ENCODE measurements at regions not wholly inside any gene's neighbourhood (a gene's known extent, or its start where the extent isn't known, plus 50 kb on each side); places are given as distances from the start of the nearest gene placed in this dataset.

DNA sequence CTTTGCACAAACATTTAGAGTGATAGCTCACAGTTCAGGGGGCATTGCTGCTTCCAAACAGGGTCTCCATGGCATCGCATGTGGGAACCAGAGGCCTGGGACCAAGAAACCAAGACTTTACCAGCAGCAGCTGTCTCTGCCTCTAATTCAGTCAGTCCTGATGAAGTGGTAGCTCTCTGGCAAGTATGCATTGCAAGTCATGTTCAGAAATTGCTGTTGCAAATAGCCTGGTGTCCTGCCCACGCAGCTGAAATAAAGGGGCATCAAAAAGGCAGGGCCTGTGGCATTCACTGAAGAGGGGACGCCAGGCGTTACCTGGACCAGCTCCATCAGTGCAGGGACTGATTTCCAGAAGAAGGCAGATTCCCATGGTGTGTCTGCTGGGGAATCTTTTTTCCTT is 121.3 kb downstream of the CD47 start:
- Histone ChIP-seq H3K9me3 (no peaks in the 10 kb centered on the region), H3K36me3 (no peaks in the 10 kb centered on the region), H3K27me3 (no peaks in the 10 kb centered on the region), H3K27ac (no peak overlapping the region), H3K4me3 (no peak overlapping the region), H3K4me1 (ENCODE audit: insufficient read depth) (no peaks in the 10 kb centered on the region)
- TF ChIP-seq POLR2A (IDR thresholded peaks at IDR 0.05) (no peak), EP300 (IDR thresholded peaks at IDR 0.05) (no peak)
- TF ChIP-seq, protein P1, sequence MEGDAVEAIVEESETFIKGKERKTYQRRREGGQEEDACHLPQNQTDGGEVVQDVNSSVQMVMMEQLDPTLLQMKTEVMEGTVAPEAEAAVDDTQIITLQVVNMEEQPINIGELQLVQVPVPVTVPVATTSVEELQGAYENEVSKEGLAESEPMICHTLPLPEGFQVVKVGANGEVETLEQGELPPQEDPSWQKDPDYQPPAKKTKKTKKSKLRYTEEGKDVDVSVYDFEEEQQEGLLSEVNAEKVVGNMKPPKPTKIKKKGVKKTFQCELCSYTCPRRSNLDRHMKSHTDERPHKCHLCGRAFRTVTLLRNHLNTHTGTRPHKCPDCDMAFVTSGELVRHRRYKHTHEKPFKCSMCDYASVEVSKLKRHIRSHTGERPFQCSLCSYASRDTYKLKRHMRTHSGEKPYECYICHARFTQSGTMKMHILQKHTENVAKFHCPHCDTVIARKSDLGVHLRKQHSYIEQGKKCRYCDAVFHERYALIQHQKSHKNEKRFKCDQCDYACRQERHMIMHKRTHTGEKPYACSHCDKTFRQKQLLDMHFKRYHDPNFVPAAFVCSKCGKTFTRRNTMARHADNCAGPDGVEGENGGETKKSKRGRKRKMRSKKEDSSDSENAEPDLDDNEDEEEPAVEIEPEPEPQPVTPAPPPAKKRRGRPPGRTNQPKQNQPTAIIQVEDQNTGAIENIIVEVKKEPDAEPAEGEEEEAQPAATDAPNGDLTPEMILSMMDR (IDR thresholded peaks at IDR 0.05) = no peak
- DNase-seq = no peak
- 94 to 98% (median 97%) methylated on average over 4 of the region's 4 CpGs for WGBS, 3 donors
- intact Hi-C loops (cut with DNase I) = no loop called here

DNA sequence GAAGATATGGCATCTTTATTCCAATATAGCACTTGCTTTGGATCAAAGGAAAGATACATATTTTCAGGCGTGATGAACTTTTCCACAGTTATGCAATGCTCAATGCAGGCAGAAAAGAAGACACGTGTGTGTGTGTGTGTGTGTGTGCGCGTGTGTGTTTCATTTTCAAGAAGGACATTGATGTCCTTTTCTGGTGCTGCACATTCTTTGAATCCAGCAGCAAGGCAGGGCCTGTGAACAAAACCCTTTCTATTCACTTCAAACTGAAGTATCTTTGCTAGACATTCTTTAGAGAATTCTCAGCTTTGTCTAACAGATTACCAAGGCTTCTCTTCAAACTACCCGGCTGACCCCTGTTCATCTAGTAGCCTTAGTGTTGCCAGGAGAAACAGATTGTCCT is 124.6 kb downstream of the CD47 start:
- WGBS, 3 donors = 67 to 81% (median 71%) methylated on average over 5 of the region's 5 CpGs
- no peak for DNase-seq
- intact Hi-C loops (cut with DNase I) = no loop called here
- no peak overlapping the region for H3K27ac ChIP-seq
- H3K36me3 ChIP-seq = no peaks in the 10 kb centered on the region
- TF ChIP-seq, protein P1 (IDR thresholded peaks at IDR 0.05) = no peak
- TF ChIP-seq EP300 (IDR thresholded peaks at IDR 0.05) (no peak), POLR2A (IDR thresholded peaks at IDR 0.05) (no peak)
- no peaks in the 10 kb centered on the region for H3K27me3 ChIP-seq
- H3K4me3 ChIP-seq = no peak overlapping the region
- H3K4me1 ChIP-seq (ENCODE audit: insufficient read depth) = no peaks in the 10 kb centered on the region
- no peaks in the 10 kb centered on the region for H3K9me3 ChIP-seq

DNA sequence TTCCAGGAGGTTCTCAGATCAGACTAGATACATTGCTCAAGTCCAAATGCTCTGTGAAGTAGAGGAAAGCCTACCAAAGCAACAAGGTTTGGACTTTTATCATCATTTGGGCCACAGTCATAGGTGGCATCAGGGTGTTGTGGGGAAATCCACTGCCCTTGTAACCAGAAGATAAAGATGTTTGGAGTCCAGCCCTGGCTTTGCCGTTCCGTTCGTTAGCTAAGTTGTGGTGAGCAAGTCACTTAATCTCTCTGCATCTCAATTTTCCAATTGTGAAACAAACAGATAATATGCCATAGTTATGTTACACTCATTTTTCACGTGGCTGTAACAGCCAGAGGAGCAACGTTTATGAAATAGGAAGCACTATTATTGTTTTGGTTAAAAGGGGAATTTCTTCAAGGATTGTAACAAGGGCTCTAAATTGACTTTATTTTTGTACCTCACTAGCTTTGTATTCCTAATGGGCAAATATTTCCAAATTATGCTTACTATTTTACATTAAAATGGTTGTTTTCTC is 125.6 kb downstream of the CD47 start:
- 52 to 58% (median 58%) methylated on average over 5 of the region's 5 CpGs for WGBS, 3 donors
- TF ChIP-seq POLR2A (IDR thresholded peaks at IDR 0.05) (no peak), EP300 (IDR thresholded peaks at IDR 0.05) (no peak)
- TF ChIP-seq, protein P1 (IDR thresholded peaks at IDR 0.05) = no peak
- Histone ChIP-seq H3K36me3 (no peaks in the 10 kb centered on the region), H3K27ac (no peak overlapping the region), H3K27me3 (no peaks in the 10 kb centered on the region), H3K4me1 (ENCODE audit: insufficient read depth) (no peaks in the 10 kb centered on the region), H3K4me3 (no peak overlapping the region), H3K9me3 (no peaks in the 10 kb centered on the region)
- no peak for DNase-seq
- intact Hi-C loops (cut with DNase I) = no loop called here

DNA sequence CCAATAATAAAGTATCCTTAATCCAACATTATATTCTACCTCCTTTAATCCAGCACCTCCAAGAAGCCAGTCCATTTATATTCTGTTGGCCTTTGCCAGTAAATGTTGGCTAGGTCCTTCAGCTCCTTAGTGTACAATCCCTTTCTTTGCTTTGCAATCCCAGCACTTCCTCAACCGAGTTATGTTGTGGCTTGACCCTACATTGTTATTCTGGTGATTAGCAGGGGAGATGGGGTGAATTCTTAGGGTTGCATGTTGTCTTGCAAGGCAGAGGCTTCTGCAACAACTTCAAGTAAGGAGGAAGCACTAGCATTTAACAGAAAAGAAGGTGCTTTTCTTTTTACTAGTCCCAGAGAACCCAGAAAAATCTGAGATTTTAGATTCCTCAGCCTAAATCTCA is 127.2 kb downstream of the CD47 start:
- intact Hi-C loops (cut with DNase I) = no loop called here

More for the DNA sequence above, 127.2 kb downstream of the CD47 start:
- TF ChIP-seq, protein P1 (IDR thresholded peaks at IDR 0.05) = no peak
- TF ChIP-seq POLR2A (IDR thresholded peaks at IDR 0.05) (no peak), EP300 (IDR thresholded peaks at IDR 0.05) (no peak)
- no peaks in the 10 kb centered on the region for H3K36me3 ChIP-seq
- 59 to 86% (median 67%) methylated on average over 1 of the region's 1 CpG for WGBS, 3 donors
- no peak overlapping the region for H3K27ac ChIP-seq
- no peak overlapping the region for H3K4me3 ChIP-seq
- no peaks in the 10 kb centered on the region for H3K27me3 ChIP-seq
- DNase-seq = no peak
- no peaks in the 10 kb centered on the region for H3K4me1 ChIP-seq (ENCODE audit: insufficient read depth)
- no peaks in the 10 kb centered on the region for H3K9me3 ChIP-seq
